PFSK-1 (cell line): ENCODE measurements at regions not wholly inside any gene's neighbourhood (a gene's known extent, or its start where the extent isn't known, plus 50 kb on each side); places are given as distances from the start of the nearest gene placed in this dataset.

ENCODE experiments used
- FOXP2 ChIP-seq: optimal IDR thresholded peaks from 2 replicates; pipeline ENCODE3; 2011; ENCODE audit warnings: borderline replicate concordance, control low read depth, inconsistent platforms; ENCODE audit not compliant: insufficient read depth; ENCODE audit errors: extremely low read length, extremely low read depth
- POLR2AphosphoS5 ChIP-seq: IDR thresholded peaks from 2 replicates; pipeline ENCODE4 v1.6.1; 2012; ENCODE audit warnings: low read depth, mild to moderate bottlenecking, control low read depth, low read length, moderate library complexity
- SIN3A ChIP-seq: IDR thresholded peaks from 2 replicates; pipeline ENCODE4 v1.6.1; 2012; ENCODE audit warnings: mild to moderate bottlenecking, low read length, moderate library complexity, borderline replicate concordance; ENCODE audit not compliant: insufficient read depth
- TAF1 ChIP-seq: IDR thresholded peaks from 2 replicates; pipeline ENCODE4 v1.6.1; 2012; ENCODE audit warnings: low read length, control low read depth, borderline replicate concordance; ENCODE audit not compliant: insufficient read depth
- TF ChIP-seq, protein P1 (sequence below), 2 experiments: IDR thresholded peaks; 2 replicates each; pipeline versions ENCODE4 v1.6.1 to v1.8.0; 2011 to 2012; ENCODE audit warnings: low read depth in 2 of 2, low read length in 2 of 2, control low read depth in 1 of 2, inconsistent platforms in 1 of 2, mild to moderate bottlenecking in 1 of 2, moderate library complexity in 1 of 2; ENCODE audit not compliant: insufficient read depth in 1 of 2

DNA sequence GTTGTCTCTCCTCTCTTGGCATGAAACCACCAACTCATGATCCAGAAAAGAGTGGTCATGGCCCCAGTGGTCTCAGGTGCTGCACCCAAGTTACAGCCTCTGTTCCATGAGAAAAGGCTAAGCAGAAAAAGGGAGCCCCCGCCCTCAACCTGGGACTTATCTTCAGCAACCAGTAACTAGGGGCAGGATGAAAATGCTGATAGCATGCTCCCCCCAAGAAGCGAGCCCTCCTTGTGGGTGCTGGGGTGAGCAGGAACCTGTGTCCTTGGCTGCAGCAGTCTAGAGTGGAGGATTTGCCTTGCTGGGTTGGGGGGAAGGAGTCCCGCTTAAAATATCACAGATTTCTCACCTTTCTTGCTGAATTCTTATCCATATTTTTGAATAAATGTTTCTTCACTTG lies 490.0 kb downstream of the SUCLG1 start:
- no peak for TF ChIP-seq POLR2AphosphoS5
- no peak for TF ChIP-seq FOXP2
- TF ChIP-seq, protein P1, sequence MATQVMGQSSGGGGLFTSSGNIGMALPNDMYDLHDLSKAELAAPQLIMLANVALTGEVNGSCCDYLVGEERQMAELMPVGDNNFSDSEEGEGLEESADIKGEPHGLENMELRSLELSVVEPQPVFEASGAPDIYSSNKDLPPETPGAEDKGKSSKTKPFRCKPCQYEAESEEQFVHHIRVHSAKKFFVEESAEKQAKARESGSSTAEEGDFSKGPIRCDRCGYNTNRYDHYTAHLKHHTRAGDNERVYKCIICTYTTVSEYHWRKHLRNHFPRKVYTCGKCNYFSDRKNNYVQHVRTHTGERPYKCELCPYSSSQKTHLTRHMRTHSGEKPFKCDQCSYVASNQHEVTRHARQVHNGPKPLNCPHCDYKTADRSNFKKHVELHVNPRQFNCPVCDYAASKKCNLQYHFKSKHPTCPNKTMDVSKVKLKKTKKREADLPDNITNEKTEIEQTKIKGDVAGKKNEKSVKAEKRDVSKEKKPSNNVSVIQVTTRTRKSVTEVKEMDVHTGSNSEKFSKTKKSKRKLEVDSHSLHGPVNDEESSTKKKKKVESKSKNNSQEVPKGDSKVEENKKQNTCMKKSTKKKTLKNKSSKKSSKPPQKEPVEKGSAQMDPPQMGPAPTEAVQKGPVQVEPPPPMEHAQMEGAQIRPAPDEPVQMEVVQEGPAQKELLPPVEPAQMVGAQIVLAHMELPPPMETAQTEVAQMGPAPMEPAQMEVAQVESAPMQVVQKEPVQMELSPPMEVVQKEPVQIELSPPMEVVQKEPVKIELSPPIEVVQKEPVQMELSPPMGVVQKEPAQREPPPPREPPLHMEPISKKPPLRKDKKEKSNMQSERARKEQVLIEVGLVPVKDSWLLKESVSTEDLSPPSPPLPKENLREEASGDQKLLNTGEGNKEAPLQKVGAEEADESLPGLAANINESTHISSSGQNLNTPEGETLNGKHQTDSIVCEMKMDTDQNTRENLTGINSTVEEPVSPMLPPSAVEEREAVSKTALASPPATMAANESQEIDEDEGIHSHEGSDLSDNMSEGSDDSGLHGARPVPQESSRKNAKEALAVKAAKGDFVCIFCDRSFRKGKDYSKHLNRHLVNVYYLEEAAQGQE (IDR thresholded peaks at IDR 0.05; ENCODE audit: insufficient read depth in 1 of 2, low read depth in 2 of 2, low read length in 2 of 2): no peak
- no peak for TF ChIP-seq SIN3A
- TF ChIP-seq TAF1: no peak

DNA sequence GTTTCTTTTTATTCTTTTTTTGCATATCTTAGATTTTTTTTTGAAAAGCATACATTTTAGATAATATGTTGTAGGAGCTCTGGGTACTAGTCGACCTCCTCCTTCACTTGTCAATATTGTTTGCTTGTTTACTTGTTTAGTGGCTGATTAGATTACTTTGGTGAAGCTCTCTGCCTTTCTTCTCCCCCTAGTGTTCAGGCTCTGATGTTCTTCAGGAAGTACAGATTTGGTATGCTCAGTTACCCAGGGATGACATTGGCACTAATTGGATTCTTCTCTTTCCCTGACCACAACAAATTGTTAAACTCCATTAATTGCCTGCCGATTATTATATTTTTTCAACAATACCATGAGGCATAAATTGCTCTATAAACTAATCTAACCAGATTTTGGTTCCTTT lies 491.2 kb downstream of the SUCLG1 start:
- TF ChIP-seq POLR2AphosphoS5: no peak
- no peak for TF ChIP-seq FOXP2
- TF ChIP-seq, protein P1 (IDR thresholded peaks at IDR 0.05; ENCODE audit: insufficient read depth in 1 of 2, low read depth in 2 of 2, low read length in 2 of 2): no peak
- no peak for TF ChIP-seq TAF1
- TF ChIP-seq SIN3A: no peak

DNA sequence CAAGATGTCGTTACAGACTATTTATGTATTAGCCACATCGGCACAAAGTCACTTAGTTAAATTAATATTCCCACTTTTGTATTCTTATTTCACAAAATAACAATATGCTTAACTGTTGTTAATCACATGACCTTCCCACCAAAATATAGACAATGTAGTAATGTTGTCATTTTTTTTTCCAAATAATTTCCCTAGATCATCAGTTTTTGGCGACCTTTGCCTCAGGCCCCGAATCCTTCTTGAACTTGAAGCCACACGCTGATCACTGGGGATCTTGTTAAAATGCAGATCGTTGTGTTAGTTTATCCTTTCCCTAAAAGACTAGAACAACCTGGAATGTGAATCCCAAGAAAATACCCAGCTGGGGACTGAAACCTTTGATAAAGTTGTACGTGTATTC lies 497.6 kb downstream of the SUCLG1 start:
- TF ChIP-seq SIN3A: no peak
- TF ChIP-seq TAF1: no peak

DNA sequence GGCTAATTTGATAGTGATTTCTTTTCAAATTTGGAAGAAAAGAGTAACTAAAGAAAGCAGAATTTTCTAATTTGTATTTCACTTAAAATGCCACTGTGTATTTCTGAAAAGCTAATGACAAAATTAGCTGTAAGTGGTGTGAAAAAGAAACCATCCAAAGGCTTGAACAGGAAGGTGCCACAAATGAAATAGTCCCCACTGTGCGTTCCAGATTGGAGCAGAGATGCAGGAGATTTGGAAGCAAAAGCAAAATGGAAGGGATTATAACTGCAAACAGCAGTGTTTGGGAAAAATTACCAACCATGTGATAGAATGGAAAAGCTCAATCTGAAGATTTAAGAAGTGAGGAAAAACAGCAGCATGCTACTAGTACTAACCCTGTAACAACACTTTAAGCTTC lies 498.7 kb downstream of the SUCLG1 start:
- TF ChIP-seq, protein P1 (IDR thresholded peaks at IDR 0.05; ENCODE audit: insufficient read depth in 1 of 2, low read depth in 2 of 2, low read length in 2 of 2): no peak
- TF ChIP-seq FOXP2 (no peak), TAF1 (no peak)

DNA sequence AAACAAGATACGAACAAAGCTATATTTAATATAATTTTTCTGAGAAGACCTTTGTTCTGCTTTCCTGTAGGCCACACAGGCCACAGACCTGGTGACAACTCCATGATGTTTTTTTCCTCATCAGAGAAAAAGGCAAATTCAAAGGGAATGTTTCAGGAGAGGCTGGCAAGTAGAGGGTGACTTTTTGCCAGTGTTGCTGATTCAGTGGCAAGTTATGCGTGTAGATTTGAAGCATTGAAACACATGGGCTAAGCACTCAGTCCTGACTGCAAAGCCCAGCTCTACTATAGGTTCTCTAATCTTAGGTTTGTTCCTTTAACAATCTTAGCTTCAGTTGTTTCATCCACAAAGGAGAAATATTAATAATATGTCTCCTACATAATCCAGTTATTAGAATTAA lies 499.8 kb downstream of the SUCLG1 start:
- TF ChIP-seq FOXP2 (no peak), POLR2AphosphoS5 (no peak), TAF1 (no peak), SIN3A (no peak)
- TF ChIP-seq, protein P1 (IDR thresholded peaks at IDR 0.05; ENCODE audit: insufficient read depth in 1 of 2, low read depth in 2 of 2, low read length in 2 of 2): no peak

DNA sequence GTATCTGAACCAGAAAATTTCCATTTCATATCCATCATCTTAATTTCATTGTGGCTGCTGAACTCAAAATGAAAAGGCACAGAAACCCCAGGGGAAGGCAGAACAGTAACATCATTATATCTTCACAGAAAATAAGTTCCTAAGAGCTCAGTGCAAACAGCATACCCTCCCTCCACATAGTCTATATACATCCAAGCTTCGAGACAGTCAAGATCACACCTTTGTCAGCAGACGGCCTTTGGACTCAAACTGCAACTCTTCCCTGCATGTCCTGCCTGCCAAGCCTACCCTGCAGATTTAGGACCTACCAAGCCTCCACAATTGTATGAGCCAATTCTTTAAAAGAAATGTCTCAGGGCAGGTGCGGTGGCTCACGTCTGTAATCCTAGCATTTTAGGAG lies 502.1 kb downstream of the SUCLG1 start:
- TF ChIP-seq POLR2AphosphoS5 (no peak), TAF1 (no peak), FOXP2 (no peak), SIN3A (no peak)
- TF ChIP-seq, protein P1 (IDR thresholded peaks at IDR 0.05; ENCODE audit: insufficient read depth in 1 of 2, low read depth in 2 of 2, low read length in 2 of 2): no peak
